ENCODE measurements at regions not wholly inside any gene's neighbourhood (a gene's known extent, or its start where the extent isn't known, plus 50 kb on each side); places are given as distances from the start of the nearest gene placed in this dataset.

- no peak for TF ChIP-seq EP300 (IDR thresholded peaks at IDR 0.05)
- no peak for TF ChIP-seq POLR2AphosphoS5 (IDR thresholded peaks at IDR 0.05)
Observed at GRCh38 chr9:14412775-14413174, 98.8 kb upstream of the NFIB start.
